Activated CD4-positive, CD25-positive, alpha-beta regulatory T cell treated with anti-CD3 and anti-CD28 coated beads, Interleukin-2, amount 50 U/mL, for 16 hours (primary cell): ENCODE measurements at regions not wholly inside any gene's neighbourhood (a gene's known extent, or its start where the extent isn't known, plus 50 kb on each side); places are given as distances from the start of the nearest gene placed in this dataset.
"Not testable (repeated sequence)": the region's sequence is repeated elsewhere in the genome, so short reads cannot be mapped to it uniquely, and the experiment has no call there.

ENCODE experiments used
- DNase-seq: peaks from one replicate; pipeline ENCODE4 v3.0.0-alpha.2; 2020; ENCODE audit warnings: low read depth, low spot score

DNA sequence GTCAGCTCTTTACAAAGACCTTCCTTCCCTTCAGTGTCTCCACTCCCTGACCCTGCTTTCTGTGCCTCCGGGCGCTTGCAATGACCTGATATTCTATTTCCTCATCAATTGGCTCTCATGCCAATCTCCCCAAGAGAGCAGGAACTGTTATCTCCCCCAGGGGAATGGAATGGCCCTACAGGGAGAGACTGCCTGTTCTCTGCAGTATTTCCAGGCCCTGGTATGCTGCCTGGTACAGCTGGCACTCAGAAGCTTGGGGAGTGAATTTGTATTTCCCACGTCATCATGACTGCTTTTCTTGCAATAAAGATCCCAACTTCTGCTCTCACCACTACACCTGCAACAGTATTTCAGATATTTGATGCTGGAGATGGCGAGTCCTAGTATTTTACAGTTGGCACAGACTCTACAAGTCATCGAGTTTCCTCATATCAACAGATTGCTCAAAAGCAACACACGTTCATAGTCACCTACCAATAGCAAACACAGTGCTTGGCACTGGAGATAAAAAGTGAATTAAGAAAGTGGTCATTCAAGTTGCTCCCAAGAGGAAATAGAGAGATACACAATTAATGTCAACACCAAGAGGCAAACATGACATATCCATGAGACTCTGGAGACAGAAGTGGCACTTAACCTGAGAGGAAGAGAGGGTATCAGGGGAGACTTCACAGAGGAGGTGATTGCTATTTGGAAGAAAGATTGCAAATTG, 90.5 kb upstream of the EGFL6 start:
- DNase-seq = no peak

DNA sequence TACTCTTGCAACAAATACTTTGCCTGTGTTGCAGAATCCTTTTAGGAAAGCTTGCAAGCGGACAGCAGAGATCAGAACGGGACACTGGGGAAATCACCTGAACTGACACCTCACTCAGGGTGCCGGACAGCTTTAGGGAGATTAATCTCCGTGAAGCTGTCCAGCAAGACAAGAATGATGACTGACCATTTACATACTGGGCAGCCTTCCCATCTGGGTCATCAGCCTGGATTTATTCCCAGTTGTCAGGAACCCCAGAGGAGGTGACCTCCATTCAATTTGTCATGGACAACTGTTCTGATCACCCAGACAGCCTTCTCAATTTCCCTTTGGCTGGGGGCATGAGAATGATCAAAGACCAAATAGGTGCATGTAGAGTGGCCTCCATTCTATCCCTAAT, 93.0 kb upstream of the EGFL6 start:
- no peak for DNase-seq

DNA sequence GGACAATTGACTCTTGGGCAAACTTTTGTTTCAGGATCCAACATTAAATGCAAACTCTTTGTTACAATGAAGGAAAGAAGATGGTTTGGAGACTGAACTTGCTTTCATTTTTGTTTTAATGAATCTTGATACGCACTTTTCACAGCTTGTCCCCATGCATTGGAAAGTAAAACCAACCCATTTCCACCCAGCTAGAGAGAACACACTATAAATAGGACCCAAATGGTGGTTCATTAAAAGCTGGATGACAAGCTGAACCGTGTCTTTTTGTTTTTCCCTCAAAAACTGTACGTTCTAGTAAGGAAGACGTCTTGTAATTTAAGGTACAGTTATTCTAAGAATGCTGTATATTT, 95.3 kb upstream of the EGFL6 start:
- DNase-seq = no peak

DNA sequence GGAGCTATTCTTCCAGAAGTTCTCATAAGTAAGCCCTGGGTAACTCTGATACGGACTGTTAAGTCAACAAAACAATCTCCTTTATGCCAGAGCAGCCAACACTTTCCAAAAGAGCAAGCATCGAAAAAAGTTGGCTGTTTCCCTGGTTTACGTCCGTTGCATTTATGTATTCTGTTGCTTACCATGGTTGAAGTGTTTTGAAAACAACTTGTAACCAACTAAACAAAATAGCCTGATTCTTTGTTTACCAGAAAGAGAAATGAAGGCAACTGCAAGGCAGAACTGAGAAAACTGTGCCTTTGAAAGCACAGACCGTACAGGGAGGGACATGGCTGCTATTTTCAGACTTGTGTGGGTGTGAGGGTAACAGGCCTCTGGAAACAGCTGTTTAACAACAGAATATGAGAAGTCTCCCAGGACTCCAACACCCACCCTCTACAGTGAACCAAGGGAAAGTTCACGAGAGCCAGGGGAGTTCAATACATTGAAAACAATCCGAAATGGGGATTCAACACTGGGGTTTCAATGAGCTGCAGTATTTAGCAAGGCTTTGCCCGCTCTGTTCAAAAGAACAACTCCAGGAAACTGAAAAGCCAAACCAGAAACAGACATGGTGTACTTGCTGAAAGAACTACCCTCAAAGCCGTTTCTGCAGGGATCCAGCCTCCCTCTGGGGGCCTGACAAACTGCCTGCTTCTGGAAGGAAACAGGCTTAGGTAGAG, 95.8 kb upstream of the EGFL6 start:
- no peak for DNase-seq

DNA sequence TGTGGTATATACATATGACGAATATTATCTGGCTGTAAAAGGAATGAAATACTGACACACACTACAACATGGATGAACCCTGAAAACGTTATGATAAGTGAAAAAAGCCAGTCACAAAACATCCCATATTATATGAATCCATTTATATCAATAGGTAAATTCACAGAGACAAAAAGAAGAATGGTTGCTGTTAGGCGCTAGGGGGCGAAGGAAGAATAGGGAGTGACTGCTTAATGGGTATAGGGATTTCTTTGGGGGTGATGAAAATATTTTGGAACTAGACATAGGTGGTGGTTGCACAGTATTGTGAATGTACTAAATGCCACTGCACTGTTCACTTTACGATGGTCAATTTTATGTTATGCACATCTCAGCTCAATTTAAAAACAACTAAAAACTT, 96.4 kb upstream of the EGFL6 start:
- DNase-seq = no peak

DNA sequence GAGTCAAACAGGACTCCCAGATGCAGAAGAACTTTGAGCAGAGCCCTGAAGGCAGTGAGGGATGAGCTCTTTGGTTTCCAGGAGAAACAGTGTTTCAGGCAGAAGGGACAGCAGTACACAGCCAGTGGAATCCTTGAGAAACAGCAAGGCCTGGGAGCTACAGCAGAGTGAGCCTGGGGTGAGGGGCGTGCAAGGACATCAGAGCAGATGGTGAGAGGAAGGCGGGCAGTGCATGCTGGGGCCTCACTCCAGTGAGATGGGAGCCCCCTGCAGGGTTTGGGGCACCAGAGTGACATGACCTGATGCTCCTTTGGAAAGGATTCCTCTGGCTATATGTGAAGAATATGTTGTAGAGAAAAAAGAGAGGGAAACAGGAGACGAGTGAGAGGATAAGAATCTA, 98.1 kb upstream of the EGFL6 start:
- no peak for DNase-seq

DNA sequence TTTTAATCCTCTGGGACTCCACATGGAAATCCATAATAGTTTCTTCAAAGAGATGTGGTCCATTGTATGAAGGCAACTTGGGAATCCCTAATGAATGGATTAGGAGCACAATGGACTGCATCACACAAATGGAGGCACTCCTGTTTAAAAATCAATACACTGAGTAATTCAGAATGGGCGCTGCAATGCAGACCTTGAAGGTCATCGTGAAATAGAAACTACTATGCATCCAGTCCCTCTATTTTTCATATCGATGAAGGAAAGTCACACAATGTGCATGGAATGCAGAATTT, 98.8 kb upstream of the EGFL6 start:
- no peak for DNase-seq

DNA sequence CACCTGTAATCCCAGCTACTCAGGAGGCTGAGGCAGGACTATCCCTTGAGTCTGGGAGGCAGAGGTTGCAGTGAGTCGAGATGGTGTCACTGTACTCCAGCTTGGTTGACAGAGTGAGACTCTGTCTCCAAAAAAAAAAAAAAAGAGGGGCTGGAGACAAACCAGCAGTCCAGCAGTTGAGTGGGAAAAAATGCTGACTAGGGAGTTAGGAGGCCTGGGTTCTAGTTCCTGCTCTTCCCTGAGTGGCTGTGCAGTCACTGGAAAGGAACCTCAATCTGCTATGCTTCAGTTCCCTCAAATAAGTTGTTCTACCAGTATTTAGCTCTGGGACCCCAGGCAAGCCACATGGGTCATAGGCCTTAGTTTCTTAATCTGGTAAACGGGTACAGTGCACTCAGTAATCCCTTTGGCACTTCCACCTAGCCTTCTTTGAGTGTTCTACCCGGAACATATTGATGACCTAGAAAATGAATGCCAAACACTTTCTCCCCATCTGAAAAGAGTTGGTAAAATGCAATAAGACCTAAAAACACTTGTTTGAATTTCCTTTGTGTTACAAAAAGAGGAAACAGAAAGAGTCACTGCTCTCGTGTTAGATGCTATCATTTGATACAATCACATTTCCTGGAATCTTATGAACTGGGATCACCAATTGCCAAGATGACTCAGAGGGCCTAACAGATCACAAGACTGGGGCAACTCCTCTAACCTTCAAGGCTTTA, 99.3 kb upstream of the EGFL6 start:
- no peak for DNase-seq

DNA sequence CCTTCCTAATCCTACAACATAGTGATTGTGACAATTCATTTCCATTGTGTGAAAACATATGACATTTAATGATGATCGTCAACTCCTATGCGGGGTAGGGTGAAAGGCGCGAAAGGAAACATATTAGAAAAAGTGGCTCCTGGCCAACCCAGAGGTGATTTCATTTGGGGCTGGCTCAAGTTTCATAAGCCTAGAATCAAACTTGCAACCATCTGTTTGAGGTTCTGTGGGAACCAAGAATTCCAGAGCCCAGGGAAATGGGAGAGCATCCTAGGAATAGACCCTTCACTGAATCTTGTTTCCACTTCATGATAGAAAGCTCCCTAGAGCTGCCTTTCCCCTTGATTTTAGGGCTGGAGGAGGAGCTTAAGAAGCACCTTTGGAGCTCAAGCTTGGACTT, 101.3 kb upstream of the EGFL6 start:
- DNase-seq = no peak

GRCh38 chrX:13467243-13467642, 102.2 kb upstream of the EGFL6 start:
- no peak for DNase-seq

- no peak for DNase-seq
Measured at GRCh38 chrX:13464599-13465275, 104.7 kb upstream of the EGFL6 start.

GRCh38 chrX:13463608-13464007, 105.8 kb upstream of the EGFL6 start:
- no peak for DNase-seq

DNA sequence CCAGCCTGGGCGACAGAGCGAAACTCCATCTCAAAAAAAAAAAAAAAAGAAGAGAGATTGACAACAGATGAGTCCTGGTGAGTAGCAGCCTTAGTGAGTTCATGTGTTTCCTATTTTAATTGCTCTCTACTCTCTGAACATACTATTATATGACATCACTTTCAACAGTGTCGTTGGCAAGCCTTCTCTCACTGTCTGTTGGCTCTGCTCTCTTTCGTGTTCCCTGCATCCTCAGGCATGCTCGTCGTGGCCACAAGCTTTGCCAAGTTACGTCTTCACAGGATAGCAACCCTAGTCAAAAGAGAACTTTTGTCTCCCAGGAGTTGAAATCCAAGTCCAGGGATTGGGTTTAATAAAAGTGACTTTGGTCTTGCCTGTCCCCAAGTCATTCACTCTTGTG, 117.1 kb upstream of the EGFL6 start:
- no peak for DNase-seq

- DNase-seq = no peak
Measured at GRCh38 chrX:13449441-13449840, 120.0 kb upstream of the EGFL6 start.

DNA sequence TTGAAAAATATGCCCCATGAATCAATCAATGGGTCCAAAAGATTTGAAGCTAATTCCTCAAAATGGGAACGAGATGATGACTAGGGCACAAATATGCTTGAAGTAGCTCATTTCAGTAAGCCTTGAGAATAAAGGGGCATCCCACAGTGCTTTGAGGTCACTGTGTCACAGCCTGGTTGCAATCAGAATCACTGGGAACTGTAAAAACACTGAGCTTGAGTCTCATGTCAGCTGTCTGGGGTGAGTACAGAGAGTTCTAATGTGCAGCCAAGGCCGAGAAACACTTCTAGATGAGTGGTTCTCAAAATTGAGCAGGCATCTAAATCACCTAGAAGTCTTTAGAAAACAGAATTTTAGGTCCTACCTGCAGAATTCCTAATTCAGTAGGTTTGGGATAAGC, 120.5 kb upstream of the EGFL6 start:
- no peak for DNase-seq

GRCh38 chrX:13441608-13442007, 121.8 kb upstream of the ATXN3L start:
- not testable (repeated sequence) for DNase-seq

GRCh38 chrX:13440176-13440575, 120.3 kb upstream of the ATXN3L start:
- no peak for DNase-seq

- no peak for DNase-seq
Measured at GRCh38 chrX:13433298-13433605, 113.4 kb upstream of the ATXN3L start.

- no peak for DNase-seq
Measured at GRCh38 chrX:13432414-13433297, 112.8 kb upstream of the ATXN3L start.

DNA sequence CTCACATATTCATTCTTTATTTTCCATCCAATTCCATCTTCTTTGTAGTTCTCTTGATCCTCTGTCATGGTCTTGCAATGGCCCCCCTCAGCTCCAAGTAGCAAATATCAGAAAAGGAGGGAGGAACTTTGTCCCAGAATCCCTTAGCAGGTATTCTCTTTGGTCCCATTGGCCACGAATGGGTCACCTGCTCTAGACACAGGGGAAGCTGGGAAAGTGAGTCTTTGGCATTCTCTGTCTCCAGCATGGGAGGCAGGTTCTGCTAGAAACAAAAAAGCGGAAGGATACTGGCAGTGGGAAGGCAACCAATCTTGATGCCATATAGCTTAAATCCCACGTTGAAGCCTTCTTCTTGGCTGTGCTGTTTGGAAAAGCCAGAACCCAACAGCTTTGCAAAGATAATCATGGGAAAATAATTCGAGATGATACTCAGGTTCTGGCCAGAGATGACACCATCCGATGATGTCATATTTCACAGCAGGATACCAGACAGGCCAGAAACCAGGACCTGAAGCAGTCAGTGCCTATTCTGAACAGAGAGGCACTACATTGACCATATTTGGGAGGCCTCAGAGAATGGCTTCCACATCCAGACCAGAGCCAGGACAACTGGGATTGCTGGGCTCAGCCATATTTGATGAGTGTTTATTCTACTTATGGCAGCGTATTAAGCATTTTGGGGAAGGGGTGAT, 110.4 kb upstream of the ATXN3L start:
- DNase-seq = no peak
